Mucosa of stomach (tissue), 1 donor: ENCODE measurements at regions not wholly inside any gene's neighbourhood (a gene's known extent, or its start where the extent isn't known, plus 50 kb on each side); places are given as distances from the start of the nearest gene placed in this dataset.
"Not testable (repeated sequence)": the region's sequence is repeated elsewhere in the genome, so short reads cannot be mapped to it uniquely, and the experiment has no call there.

Experiments used
- H3K27me3 ChIP-seq: one replicate; pipeline ENCODE4 v1.7.0; 2013; ENCODE audit warnings: mild to moderate bottlenecking, low read length; ENCODE audit not compliant: control insufficient read depth, insufficient read depth
- H3K36me3 ChIP-seq: one replicate; pipeline ENCODE4 v1.7.0; 2013; ENCODE audit warnings: low read length; ENCODE audit not compliant: control insufficient read depth, insufficient read depth
- H3K4me1 ChIP-seq: one replicate; pipeline ENCODE4 v1.7.0; 2013; ENCODE audit warnings: mild to moderate bottlenecking, low read length; ENCODE audit not compliant: control insufficient read depth, insufficient read depth
- H3K4me3 ChIP-seq: one replicate; pipeline ENCODE4 v1.7.0; 2013; ENCODE audit warnings: low read length
- H3K9ac ChIP-seq: one replicate; pipeline ENCODE4 v1.7.0; 2013; ENCODE audit warnings: mild to moderate bottlenecking, low read length, moderate library complexity
- H3K9me3 ChIP-seq: one replicate; pipeline ENCODE4 v1.7.0; 2013; ENCODE audit warnings: mild to moderate bottlenecking, low read length, moderate library complexity; ENCODE audit not compliant: control insufficient read depth
- donor health status: Pancreatic carcinoma.

DNA sequence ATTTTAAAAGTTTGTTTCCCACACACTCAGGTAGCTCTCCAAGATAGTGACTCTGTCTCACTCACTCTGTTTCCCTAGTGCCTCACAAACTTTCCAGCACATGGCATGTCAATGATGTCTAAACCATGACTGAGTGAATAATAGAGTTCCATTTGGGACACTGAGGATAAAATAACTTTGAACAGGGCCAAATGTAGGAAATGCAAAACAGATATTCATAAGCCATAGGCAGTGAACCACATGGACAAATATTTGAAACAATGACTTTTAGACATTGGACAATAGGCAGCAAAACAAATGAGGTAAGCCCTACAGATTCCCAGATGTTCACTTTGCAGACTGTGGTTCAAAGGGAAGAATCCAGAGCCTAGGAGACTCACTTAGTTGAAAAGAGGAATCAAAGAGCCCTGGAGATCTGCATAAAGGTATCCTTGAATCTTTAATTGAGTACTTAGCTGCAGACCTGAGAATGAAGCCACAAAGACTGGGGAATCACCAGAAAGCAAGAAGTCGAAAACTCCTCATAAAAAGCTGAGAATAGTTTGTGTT, 173.3 kb downstream of the FAM76B start:
- Histone ChIP-seq H3K27me3 (no peaks in the 10 kb centered on the region), H3K9ac (no peak overlapping the region), H3K4me3 (no peak overlapping the region), H3K4me1 (no peaks in the 10 kb centered on the region), H3K9me3 (no peaks in the 10 kb centered on the region), H3K36me3 (no peaks in the 10 kb centered on the region)

DNA sequence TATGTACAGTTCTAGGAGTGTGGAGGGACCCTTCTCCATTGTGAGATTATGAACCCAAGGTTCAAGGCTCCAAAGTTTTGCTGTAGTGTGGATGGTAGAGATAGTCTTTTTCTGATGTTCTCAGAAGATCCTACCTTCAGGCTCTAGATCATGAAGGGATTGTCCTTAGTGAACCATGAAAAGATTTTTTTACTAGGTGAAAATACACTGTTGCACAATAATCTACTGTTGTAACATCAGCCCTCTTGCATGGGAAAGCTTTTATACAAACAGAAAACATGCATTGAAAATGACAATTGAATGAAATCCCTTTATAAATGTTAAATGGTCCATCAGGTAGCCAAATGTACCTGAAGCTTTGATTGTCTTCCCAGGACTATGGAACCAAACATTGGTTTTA, 177.8 kb downstream of the FAM76B start:
- H3K4me3 ChIP-seq: no peak overlapping the region
- no peaks in the 10 kb centered on the region for H3K4me1 ChIP-seq
- H3K9me3 ChIP-seq: no peaks in the 10 kb centered on the region
- H3K36me3 ChIP-seq: no peaks in the 10 kb centered on the region
- no peak overlapping the region for H3K9ac ChIP-seq
- no peaks in the 10 kb centered on the region for H3K27me3 ChIP-seq

DNA sequence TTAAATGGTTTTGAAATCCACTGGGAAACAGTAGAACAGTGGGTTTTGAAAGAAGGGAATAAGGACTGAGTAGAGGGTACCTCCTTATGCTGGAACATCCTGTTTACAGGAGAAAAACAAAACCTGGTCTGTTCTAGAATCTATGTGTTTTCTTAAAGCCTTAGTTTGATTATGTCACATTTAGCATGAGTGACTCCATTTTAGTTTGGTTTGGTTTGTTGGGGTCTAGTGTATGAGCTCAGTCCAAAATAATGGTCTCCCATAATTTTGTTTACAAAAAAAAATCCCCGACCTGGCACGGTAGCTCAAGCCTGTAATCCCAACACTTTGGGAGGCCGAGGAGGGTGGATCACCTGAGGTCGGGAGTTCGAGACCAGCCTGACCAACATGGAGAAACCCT, 179.4 kb downstream of the FAM76B start:
- not testable (repeated sequence) for H3K9ac ChIP-seq, H3K27me3 ChIP-seq, H3K36me3 ChIP-seq, H3K9me3 ChIP-seq, H3K4me1 ChIP-seq, H3K4me3 ChIP-seq

DNA sequence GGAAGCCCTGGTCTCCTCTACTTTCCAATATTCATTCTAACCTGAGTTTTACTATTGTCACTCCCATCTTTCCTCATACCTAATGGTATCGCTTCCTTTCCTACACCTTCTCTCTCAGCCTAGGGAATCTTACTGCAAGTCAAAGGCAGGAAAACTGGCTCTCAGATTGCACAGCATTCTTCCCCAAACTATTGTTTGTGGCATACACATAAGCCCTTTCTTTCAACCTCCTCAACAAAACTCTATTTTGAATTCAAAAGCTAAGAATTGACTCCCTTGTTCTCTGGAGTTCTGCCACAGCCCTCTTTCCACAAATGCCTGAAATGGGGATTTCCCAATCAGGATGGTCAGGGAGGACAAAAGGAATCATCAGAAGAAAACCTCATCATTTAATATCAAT, 181.5 kb downstream of the FAM76B start:
- H3K4me1 ChIP-seq: no peaks in the 10 kb centered on the region
- H3K36me3 ChIP-seq: no peaks in the 10 kb centered on the region
- no peaks in the 10 kb centered on the region for H3K9me3 ChIP-seq
- no peak overlapping the region for H3K9ac ChIP-seq
- H3K4me3 ChIP-seq: no peak overlapping the region
- H3K27me3 ChIP-seq: no peaks in the 10 kb centered on the region

DNA sequence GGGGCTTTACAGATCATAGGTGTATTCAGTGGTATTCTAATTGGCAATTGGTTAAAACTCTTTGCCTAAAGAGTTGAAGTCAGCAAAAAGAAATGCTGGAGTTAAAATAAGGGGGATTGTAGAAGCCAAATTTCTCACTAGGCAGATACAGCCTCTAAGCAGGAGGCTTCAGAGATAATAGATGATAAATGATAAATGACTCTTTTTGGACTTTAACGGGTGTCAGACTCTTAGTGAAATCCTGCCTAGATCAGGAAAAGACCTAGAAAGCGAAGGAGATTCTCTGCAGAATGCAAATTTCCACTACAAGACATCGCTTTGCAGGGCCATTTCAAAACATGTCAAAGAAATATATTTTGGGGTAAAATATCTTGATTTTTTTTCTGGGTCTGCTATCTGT, 182.8 kb downstream of the FAM76B start:
- no peaks in the 10 kb centered on the region for H3K4me1 ChIP-seq
- no peaks in the 10 kb centered on the region for H3K36me3 ChIP-seq
- no peak overlapping the region for H3K4me3 ChIP-seq
- no peak overlapping the region for H3K9ac ChIP-seq
- H3K27me3 ChIP-seq: no peaks in the 10 kb centered on the region
- H3K9me3 ChIP-seq: no peaks in the 10 kb centered on the region

DNA sequence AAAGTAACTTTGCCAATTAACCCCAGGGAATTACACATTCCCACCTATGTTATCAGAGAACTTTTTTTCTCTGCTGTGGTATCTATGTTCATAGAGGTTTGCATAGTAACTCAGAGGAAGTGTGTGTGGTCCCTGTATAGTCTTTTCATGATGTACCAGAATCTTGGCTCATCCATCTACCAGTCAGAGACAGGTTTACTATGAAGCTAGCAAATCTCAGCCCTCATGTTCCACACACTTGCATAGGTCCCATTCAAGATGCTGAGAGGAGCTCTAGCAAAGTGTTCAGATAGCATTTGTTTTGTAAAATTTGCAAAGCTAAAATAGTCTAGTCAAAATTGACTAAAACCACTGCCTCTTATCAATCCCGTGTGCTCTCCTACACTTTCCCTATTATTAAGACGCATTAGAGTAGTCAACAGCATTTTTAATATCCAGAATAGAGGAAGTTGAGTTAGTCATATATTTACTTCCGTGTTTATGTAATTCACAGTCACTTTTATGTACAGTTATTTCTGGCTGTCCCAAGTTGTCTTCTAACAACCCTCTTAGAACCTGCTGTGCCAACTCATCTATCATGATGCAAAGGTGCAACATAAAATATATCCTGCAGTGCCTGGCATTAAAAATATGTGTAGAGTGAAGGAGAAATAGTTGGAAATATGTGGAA, 184.2 kb downstream of the FAM76B start:
- H3K36me3 ChIP-seq: no peaks in the 10 kb centered on the region
- no peaks in the 10 kb centered on the region for H3K4me1 ChIP-seq
- no peak overlapping the region for H3K4me3 ChIP-seq
- H3K27me3 ChIP-seq: no peaks in the 10 kb centered on the region
- no peak overlapping the region for H3K9ac ChIP-seq
- no peaks in the 10 kb centered on the region for H3K9me3 ChIP-seq

DNA sequence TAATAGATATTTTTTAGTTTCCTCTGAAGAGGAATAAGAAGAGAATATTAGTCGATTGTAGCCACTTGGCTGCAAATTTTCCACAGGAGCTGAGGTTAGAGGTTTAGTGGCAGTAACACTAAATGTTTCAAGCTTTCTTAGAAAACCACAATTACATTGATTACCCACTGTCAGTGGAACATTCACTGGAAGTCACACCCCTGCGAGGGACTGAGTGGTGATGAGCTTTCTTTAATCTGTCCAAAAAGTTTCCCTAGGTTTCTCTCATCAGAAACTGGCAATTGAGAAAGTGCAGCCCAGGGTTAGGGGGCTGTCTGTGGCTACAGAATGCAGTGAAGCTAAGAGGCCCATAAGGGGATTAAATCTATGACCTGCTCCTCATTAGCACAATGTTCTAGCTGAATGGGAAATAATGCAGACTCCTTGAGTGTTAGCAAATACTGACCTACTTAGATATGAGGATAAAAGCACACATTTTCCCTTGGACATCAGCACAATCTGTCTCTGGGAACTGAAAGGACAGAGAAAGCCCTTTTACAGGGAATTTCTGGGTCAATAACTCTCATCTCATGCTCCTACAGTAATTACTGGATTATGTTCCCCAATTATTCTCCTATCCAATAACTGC, 189.5 kb downstream of the FAM76B start:
- H3K4me1 ChIP-seq: no peaks in the 10 kb centered on the region
- H3K36me3 ChIP-seq: no peaks in the 10 kb centered on the region
- H3K9me3 ChIP-seq: no peaks in the 10 kb centered on the region
- H3K9ac ChIP-seq: no peak overlapping the region
- no peaks in the 10 kb centered on the region for H3K27me3 ChIP-seq
- H3K4me3 ChIP-seq: no peak overlapping the region

DNA sequence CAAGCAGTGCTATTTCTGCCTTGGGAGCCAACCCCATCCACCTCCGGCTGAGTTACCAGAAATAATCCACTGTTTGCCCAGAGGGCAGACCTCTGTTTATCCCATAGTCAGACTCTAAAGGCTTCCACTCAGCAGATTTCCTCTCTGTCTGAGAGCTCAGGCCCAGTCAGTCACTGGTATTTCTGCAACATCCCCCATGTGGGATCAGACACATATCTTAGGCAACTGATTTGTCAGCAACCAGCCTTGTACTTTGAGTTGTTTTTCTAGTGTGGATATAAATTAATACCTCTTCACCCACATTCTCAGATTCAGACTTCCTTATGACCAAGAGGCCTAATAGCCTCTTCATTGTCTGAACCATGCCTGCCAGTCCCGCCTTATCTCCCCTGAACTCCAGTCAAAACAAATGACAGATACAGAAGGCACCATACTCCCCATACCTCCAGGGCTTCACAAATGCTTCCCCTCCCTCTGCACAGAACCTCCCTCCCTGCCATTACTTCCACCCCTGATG, 193.6 kb downstream of the FAM76B start:
- H3K9ac ChIP-seq: no peak overlapping the region
- H3K4me1 ChIP-seq: no peaks in the 10 kb centered on the region
- H3K36me3 ChIP-seq: no peaks in the 10 kb centered on the region
- H3K4me3 ChIP-seq: no peak overlapping the region
- H3K9me3 ChIP-seq: no peaks in the 10 kb centered on the region
- H3K27me3 ChIP-seq: no peaks in the 10 kb centered on the region

DNA sequence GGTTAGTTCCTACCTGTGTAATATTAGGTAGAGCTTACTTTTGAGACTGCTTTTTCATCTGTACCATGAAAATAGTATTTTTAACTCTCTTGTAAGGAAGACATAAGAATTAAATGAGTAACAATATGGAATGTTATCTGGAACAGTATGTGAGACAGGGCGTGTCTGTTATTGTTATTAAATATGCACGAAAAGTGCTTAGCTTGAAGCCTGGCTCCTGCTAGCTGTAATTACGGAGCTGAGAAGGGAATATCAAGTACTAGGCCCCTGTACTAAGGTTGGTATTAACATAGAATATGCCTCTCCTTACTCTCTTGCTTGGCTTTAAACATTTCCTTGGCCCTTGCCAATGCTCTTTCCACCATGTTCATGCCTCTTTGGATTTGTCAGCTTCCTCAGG, 194.0 kb downstream of the FAM76B start:
- no peak overlapping the region for H3K4me3 ChIP-seq
- H3K9me3 ChIP-seq: no peaks in the 10 kb centered on the region
- no peaks in the 10 kb centered on the region for H3K27me3 ChIP-seq
- no peak overlapping the region for H3K9ac ChIP-seq
- no peaks in the 10 kb centered on the region for H3K36me3 ChIP-seq
- no peaks in the 10 kb centered on the region for H3K4me1 ChIP-seq

DNA sequence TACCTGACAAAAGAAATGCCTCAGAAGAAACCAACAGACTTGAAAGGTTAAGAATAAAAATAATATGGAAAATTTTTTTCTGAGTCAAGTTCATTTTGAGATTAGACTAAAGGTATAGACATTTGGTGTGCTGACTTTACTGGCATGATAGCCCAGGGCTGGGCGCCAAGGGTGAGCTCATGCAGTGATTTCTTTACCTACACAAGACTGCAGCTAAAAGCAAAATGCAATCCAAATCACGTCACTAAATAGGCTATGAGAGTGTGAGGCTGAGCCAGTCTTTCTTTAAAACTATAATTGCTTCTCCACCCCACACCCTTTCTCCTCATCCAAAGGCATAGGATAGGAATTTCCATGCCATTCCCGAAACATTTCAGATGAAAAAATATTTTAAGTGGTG, 196.5 kb downstream of the FAM76B start:
- no peaks in the 10 kb centered on the region for H3K36me3 ChIP-seq
- no peak overlapping the region for H3K4me3 ChIP-seq
- H3K27me3 ChIP-seq: no peaks in the 10 kb centered on the region
- no peaks in the 10 kb centered on the region for H3K9me3 ChIP-seq
- no peak overlapping the region for H3K9ac ChIP-seq
- H3K4me1 ChIP-seq: no peaks in the 10 kb centered on the region

DNA sequence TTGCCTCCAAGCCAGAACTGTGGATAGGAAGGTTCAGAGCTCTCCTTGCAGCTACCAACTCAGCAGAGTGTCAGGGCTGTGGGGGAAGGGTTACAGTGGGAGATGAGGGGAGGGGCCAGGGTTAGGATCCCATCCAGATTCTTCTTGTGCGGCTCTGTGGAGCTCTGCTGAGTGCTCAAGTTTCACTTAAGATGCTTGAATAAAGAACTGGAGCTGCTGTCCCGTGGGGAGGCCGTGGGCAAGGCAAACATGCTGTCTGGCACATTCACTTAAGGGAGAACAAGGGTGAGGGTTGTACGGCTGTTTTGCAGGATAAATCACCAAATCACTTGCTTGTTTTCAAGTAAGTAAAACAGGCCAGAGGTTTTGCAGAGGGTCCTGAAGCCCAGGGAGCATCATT, 197.1 kb downstream of the FAM76B start:
- no peaks in the 10 kb centered on the region for H3K27me3 ChIP-seq
- H3K36me3 ChIP-seq: no peaks in the 10 kb centered on the region
- H3K4me3 ChIP-seq: no peak overlapping the region
- no peak overlapping the region for H3K9ac ChIP-seq
- no peaks in the 10 kb centered on the region for H3K9me3 ChIP-seq
- H3K4me1 ChIP-seq: no peaks in the 10 kb centered on the region

DNA sequence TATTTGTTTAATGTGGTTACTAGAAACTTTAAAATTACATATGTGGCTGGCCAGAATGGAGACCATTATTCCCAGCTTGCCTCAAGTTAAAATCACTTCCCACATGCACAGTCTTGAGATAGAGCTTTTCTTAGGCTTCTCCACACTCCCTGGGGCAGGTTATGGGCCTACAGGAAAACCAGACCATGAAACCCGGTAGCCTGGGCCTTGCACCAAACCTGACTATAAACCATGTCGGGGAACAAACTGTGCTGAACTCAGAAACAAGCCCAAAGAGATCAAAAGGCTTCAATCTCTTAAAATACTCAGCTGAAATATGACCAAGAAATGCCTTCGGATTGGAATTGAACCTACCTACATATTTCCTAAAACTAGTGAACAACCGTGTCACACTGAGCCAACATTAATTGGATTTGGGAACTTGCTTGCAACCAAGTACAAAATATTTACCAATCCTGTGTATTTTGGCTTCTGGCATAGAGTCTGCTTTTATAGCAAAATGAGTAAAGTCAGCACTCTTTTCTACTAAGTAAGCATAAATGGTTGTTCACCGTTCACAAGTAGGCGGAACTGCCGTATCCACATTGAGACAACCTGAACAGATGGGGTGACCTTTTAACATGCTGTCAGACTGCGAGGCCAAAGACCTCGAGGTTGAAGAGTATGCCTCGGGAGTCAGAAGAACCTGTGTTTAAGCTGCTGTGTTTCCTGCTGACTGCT, 199.5 kb downstream of the FAM76B start:
- Histone ChIP-seq H3K9me3 (no peaks in the 10 kb centered on the region), H3K4me3 (no peak overlapping the region), H3K27me3 (no peaks in the 10 kb centered on the region), H3K36me3 (no peaks in the 10 kb centered on the region), H3K4me1 (no peaks in the 10 kb centered on the region), H3K9ac (no peak overlapping the region)
